ENCODE measurements at regions not wholly inside any gene's neighbourhood (a gene's known extent, or its start where the extent isn't known, plus 50 kb on each side); places are given as distances from the start of the nearest gene placed in this dataset.
A peak's percentile ranks its signal among the peaks of the same experiment; 100 is the strongest.

DNA sequence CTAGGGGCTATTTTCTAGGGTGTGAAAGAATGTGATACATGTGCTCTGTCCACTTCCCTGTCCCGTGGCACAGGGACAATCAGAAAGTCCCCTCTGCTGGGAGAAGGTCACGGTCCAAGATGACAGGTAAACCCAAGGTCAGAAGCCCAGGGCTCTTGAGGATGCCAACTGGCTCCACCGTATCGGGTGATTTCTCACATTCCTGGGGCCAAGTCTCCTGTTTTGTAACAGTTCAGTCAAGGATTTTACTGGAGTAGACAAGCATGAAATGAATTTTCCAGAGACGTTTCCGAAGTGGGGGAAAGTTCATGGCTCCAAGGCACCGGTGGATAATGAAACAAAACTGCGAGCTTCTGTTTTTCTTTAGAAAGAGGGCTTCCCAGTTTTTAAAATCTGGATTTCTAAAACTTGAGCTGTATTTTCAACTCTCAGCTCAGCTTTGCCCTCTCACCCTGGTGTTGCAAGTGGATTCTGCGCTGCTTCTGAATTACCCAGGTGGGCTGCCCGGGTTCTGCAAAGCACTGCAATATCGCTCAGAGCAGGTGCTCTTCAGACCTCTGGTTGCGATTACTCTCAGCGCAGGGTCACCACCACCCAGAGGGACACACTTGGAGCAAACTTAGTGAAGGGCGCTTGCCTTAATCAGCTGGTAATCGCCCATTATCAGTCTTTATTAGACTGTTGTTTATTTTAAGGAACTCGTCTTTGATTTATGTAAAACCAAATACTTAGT lies 64.4 kb upstream of the TMEM170B start:
- no peak for TF ChIP-seq POLR2A (IDR thresholded peaks at IDR 0.05)
- TF ChIP-seq, protein P1, sequence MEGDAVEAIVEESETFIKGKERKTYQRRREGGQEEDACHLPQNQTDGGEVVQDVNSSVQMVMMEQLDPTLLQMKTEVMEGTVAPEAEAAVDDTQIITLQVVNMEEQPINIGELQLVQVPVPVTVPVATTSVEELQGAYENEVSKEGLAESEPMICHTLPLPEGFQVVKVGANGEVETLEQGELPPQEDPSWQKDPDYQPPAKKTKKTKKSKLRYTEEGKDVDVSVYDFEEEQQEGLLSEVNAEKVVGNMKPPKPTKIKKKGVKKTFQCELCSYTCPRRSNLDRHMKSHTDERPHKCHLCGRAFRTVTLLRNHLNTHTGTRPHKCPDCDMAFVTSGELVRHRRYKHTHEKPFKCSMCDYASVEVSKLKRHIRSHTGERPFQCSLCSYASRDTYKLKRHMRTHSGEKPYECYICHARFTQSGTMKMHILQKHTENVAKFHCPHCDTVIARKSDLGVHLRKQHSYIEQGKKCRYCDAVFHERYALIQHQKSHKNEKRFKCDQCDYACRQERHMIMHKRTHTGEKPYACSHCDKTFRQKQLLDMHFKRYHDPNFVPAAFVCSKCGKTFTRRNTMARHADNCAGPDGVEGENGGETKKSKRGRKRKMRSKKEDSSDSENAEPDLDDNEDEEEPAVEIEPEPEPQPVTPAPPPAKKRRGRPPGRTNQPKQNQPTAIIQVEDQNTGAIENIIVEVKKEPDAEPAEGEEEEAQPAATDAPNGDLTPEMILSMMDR (IDR thresholded peaks at IDR 0.05): no peak
- TF ChIP-seq EP300 (IDR thresholded peaks at IDR 0.05): peak in 1 of 2 donors; percentile 60
